HCEC 1CT (cell line): ENCODE measurements at regions not wholly inside any gene's neighbourhood (a gene's known extent, or its start where the extent isn't known, plus 50 kb on each side); places are given as distances from the start of the nearest gene placed in this dataset.

Experiments used
- DNase-seq: peaks from one replicate; pipeline ENCODE4 v3.0.0-alpha.2; 2017

DNA sequence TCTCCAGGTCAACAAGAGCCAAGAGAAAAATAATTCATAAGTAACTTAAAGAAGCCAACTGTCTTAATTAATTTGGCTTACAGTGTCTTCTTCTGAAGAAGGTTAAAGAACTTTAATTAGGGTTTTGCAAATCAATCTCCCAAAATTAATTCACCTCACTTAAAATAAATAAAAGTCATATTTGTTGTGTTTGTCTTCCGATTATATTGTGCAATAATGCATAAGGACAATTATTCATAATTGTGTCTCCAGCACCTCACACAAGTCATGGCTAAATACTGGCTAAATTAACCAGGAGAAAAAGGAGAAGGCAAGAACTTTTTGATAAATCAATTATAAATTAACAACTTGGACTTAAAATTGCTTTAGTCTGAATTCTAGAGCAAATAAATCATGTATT, 899.0 kb upstream of the NR2F2 start:
- no peak for DNase-seq

DNA sequence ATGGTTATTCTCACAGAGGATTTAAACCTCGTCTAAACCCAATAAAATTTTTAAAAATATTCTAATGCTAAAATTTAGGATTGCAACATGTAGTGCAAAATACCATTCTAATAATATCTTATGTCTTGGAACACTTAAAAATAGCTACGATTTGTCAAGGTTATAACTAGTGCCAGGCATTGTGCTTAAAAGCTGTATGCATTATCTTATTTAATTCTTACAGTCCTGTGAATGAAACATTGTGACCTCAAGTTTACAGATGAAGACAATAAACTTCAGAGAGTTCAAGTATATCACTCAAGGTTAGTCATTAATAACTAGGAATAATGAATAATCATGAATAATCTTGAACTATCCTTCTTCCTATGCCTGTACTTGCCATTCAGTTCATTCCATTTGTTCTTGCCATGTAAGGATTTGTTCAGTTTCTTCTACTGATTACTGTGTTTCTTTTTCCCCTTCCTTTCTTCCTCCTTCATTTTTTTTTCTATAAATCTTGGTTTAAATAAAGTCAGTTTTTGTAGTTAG, 897.6 kb upstream of the NR2F2 start:
- DNase-seq: no peak

DNA sequence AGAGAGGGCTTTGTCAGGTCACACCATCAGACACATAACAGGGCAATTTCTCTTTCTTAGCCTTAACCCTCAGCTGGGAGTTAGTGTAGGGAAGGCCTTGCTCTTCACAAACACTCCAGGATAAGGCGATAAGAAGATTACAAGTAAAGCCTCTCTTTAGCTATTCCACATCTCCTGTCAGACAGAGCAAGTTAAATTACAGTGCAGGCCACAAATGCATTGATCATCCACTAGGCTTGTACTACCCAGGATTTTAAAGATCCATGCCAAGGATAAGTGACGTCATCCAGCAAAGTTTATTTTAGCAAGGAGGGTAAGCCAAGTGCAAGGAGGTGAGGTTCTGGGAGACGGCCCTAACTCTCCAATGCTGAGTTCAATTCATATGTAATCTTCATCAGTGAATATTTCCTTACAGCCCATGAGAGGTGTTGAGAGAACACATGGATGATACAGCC, 890.6 kb upstream of the NR2F2 start:
- peak; percentile 9 for DNase-seq

DNA sequence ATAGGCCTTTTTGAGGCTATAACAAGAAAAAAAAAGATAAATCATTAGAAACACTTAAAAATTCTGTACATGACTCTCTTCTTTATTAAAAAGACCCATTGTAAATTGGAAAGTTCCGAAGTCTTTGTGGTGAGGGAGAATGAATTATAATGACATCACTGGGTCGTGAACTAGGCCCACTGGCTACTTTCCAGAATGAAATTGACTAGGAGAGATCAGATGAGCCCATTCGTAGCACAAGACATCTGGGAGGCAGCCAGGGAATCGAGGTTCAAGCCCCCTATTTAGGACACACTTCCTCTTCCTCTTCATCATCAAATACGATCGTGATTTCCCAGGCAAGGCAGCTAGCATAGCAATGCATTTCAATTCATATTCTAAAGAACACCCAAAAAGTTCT, 889.8 kb upstream of the NR2F2 start:
- DNase-seq: no peak

DNA sequence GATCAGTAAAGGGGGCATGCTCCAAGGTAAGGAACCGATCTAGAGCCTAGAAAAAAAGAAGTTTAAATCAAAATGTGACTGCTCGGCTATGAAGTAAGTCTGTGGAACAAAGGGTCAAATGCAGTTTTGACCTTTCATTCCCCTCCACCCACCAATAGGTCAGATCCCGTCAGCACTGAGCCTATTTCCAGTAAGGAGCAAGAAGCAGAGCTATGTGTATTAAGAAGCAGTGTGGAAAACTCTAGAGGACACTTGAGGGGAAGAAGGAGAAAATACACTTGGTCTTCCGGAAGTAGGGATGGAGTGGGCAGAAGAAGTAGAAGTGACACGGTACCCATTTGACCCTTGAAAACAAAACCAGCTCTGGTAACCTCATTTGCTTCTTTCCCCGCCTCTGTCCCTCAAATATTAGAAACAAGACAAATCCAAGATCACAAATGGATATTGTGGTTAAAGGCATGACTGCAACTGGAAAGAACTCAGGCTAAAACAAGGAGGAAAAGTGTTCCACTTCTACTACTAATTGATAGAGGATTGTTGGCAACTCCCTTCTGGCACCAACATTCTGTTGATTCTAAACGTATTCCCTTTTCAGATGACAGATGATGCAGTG, 888.3 kb upstream of the NR2F2 start:
- DNase-seq: no peak

DNA sequence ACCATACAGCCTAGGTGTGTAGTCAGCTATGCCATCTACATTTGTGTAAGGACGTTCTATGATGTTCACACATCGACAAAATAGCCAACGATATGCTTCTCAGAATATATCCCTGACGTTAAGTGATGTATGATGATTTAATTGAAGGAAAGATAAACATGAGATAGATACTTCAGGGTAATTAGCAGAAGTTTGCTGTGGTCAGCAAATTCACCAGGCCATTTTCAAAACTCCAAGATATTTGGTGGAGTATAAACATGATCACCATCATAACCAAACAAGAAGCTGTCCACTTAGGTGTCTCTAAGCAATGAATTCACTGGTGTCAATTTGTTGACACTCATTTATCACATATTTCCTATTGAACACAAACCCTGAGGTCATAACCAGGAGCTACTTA, 885.6 kb upstream of the NR2F2 start:
- no peak for DNase-seq

DNA sequence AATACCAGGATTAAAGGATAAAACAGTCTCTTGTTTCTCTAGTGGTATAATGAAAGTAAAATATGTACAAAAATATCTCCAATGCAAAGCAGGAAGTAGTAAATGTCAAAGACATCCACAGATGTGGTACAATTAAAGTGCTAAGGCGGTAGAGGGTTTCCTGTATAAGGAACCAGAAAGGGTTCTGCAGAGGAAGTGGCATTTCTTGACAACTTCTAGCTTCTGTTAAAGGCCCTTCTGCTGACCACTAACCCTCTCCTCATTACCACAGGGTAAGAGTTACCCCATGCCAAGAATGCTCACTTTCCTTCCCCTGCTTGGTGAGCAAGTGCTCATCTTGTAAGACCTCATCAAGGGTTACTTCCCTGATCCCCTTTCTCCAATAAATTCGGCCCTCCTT, 883.6 kb upstream of the NR2F2 start:
- DNase-seq: no peak

DNA sequence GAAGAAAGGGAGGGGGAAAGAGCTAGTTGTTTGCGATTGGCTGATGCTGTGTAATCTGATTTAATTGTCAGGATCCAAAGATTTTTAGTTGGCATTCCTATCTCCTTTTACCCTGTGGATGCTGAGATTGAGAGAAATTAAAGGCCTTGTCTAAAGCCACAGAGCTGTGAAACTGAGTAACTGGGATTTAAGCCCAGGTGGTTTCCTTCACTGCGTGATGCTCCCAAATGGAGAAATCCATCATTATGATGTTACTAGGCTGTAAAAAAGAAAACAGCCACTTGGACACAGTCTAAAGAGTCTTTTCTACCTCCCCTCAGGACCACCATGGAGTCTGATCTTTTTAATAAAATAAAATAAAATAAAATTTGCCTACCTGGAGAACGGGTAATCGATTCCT, 883.0 kb upstream of the NR2F2 start:
- no peak for DNase-seq

DNA sequence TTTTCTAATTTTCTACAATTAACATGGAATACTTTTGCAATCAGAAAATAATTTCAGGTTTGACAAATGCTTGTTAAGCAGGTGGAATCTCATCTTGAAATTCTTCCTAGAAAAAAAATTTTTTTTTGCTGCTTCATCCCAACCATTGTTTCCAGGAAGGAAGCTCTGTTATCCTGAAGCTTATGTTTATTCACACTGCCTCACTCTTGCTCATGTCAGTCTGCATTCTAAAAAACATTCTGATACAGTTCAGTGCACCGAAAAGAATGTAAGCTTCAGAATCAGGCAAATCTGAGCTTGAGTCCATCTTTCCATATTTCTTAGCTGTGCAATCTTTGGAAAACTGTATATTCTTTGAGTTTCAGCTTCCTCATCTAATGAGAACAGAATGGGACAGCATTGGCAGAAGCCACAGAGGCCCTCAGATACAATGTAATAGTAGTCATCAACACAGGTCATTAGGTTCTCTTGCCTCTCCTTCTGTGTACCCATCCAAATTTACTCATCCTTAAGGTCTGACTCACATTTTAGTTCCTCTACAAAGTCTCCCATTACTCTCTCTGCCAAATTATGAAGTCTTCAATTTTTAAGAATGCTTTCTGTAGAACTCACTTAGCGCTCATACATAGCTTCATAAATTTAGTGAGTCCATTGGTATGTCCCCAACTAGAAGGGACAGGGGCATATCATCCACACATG, 881.8 kb upstream of the NR2F2 start:
- peak; percentile 82 for DNase-seq

DNA sequence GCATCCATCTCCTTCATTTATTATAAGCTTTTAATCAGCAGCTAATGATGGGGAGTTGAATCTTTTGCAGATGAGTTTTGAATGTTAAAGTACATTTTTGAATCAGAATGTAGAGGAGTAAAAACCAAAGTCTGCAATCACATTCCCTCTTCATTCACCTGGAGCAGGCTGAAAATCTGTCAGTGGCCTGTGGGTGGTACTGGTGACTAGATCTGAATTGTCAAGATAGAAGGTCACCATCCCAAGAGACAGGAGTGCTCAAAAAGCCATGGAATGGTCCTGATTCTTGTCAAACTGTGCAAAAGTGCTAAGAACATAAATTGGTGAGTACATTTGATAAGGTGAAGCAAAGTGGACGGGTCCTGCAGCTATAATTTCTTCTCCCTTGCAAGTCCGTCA, 881.3 kb upstream of the NR2F2 start:
- no peak for DNase-seq

DNA sequence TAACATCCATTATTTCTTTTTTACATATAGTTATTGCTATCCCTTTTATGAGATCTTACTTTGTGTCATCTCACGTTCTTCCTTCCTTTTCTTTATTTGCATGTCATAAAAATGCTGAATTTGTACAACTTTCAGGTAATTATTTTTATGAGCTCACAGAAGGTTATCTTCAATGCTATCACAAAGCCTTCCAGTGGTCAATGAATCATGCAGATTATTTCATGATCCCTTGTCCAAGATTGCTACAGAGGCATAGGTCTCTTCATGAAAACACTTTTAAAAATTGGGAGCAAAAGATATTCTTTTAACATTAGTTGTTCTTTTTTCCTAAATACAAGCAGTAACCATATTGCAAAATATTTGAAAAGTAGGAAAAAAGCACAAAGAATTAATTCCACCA, 880.1 kb upstream of the NR2F2 start:
- DNase-seq: no peak

DNA sequence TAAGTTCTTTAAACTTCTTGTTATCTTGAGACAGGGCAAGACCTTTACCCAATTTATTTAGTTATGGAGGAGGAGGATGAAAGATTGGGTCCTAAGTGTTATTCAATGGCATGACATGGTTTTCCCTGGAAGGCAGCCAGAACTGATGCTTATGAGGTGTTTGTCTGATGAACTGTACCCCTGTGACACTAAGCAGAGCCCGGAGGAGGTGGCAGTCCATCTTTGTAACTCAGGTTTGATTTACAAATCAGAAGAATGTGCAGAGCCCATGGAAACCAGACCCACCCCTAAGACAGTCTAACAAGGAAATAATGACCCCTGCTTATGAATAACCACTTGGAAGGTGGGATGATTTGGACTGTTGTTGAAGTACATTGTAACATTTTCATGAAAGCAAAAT, 878.6 kb upstream of the NR2F2 start:
- DNase-seq: no peak

DNA sequence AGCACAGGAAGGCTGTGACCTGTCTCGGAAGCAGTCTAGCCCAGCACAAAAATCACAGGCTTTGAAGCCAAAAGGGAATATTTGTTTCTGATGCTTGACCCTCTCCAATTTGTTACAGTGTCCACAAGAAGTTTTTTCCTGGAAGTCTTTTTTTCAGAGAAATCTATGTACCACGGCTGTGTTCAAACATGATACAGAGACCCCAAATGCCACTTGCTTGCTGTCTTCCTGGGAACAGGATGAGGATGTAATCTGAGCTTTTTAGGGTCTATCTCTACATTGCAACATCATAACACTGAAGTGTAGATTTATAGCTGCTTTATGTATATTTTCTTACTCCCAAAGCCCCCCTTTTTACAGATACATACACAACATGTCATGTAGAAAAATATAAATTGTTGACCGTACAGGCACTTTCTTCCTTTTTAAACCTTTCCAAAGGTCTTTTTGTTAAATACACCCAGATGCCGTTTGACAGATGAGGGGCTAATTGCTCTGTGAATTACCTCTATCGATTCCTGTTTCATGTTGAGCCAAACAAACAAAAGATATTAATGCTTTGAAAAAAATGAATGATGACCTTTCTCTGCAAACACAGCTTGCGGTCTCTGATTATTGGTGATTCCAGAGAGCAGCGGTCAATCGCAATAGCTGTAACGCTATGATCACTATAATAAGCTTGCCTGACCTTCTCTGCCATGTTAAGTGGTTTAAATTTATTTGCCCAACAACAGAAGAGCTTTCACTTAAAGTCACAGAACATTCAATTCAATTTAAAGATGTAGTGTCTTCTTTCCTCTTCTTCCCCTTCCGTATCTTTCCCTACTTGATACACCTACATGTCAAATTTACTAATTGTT, 875.9 kb upstream of the NR2F2 start:
- DNase-seq: no peak

DNA sequence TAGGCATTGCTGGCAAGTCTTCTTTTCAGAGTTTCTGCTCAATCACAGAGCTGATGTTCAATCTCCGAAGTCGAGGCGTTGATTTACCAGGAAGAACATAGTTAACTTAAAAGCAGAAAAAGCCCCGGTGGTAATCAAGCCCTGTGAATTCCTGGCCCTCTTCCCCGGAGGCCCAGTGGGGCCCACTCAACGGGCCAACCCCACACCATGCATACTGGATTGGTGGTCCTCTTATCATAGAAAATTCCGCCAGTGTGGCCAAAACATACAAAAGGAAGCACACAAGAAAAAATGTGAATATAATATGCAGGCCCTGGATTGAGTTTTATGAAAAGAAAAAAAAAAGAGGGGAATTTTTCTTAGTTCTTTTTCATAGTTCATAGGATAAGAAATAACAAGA, 873.0 kb upstream of the NR2F2 start:
- DNase-seq: no peak

DNA sequence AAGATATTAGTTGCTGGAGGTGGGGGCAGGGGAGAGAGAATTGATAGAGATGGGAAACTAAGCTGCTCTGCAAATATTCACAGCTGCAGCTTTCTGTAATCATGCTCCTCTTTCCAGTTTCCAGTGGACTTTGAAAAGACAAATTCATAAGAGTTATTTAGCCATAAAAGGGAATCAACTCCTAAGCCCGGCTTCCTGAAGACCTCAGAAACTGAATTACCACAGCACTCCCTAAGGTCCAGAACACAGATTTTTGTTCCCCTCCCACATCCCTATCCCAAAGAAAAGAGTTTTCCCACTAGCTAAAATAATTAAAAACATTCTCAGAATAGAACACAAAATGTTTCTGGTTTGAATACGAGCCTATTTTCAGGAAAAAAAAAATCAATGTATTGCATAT, 871.8 kb upstream of the NR2F2 start:
- DNase-seq: no peak

DNA sequence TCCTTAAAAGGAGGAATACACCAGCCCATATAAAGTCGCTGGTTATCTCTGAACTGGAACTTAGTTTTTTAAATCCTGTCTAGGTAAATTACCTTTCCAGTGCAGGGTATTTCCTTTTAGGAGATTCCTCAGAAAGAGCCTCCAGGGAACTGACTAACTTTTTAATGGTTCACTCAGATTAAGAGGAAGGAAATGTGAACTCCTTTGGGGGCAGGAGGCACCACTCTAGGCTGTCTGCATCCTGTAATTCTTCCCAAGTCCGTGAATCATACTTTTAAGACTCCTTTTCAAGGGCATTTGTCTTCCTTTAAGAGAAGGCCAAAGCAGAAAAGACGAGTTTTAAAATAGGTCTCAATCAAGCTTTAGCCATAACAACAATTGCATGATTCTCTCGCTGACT, 871.2 kb upstream of the NR2F2 start:
- DNase-seq: peak; percentile 3

DNA sequence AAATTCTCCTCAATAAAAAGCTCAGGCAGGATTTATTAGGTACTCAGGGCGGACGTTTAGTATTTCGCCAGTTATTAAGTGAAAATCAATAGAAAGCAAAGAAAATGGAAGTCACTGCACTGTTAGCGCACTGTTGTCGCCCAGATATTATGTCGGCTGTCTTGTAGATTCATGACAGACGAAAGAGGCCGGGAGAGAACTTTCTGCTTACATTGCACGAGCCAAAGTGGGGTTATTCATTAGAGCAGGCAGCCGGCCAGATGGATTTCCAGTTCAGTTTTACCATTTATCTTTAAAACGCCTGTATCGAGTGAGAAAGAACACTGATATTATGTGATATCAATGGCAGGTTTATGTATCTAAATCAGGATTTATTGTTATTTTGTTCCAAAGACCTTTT, 866.0 kb upstream of the NR2F2 start:
- no peak for DNase-seq

DNA sequence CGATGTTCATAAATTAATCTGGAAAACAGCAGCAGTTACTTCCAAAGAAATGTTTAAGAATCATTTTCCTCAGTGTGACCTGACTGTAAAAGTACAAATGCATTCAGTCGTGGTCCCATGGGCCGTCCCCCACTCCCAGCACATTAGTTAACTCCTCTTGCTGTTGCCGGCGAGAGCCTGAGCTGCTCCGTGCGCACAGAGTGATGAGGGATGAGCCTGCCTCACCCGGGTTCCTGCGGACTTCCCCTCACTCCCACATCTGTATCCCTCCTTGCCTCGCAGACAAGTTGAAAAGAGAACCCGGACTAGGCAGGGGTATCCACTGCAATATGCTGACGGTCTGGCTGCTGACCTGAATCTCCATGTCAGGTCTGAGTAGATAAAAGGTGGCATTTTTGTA, 861.7 kb upstream of the NR2F2 start:
- DNase-seq: no peak

DNA sequence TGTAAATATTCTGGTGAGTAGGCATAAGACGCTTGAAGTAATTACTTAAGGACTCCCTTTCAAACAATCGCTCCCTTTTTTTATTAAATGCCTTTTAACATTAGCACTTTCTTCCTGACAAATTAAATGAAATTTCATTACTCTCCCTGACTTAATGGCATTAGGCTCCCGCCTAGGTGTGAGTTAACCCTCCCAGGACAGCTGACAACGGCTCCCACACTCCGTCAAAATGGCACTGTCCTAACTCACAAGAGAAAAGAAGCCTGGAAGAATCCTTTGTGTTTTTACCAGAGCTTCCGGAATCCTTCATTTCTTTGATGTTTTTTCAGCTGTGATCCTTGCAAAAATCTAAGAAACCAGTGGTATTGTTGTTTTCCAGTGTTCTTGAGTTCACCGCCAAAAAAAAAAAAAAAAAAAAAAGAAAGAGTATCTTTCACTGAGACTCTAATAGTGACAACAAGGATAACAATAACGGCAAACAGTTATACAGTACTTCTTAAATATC, 861.0 kb upstream of the NR2F2 start:
- DNase-seq: no peak

DNA sequence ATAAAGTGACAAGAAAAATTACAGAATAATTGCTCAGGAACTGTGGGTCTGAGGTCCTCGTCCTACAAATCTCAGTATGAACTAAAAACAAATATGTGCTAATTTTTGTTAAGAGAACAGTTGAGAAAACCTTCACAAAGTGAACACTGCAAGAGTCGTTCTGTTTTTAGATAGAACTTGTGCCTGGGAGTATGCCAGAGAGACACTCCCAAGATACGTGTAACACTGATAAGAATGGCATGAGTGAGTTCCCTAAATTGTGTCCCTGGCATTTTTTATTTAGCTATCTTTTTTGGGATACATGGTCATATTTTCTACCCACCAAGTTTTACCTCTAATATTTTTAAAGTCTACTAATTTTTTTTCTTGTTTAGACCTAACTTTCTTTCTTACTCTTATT, 860.0 kb upstream of the NR2F2 start:
- DNase-seq: no peak

DNA sequence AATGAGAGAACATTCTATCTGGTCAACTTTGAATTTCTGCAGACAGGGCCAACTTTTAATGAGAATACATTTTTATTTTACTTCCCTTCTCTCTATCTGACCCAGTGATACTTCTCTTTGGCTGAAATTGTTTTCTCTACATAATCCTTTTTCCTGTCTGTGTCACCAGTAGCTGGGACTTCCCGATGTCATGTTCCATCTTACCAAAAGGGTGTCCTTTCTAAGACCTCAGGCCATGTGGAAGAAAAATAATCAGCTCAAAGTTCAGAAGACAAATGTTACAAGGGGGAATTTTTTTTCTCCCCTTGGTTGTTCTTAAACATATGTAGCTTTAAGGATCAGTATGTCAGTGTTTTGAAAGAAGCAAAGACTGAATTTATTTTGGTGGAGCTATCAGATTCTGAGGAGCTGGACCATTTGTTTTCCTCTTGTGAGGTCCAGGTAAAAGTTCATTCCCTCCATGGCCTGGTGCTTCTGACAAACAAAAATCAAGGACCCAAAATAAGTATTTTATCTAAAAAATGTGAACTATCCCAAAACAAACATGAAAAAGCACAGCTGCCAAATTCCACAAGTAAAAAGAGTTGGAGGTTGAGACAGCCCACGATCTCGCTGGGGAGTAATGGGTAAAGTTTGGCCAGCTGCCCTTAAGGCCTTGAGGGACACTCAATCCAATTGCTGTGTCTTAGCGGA, 859.4 kb upstream of the NR2F2 start:
- no peak for DNase-seq

DNA sequence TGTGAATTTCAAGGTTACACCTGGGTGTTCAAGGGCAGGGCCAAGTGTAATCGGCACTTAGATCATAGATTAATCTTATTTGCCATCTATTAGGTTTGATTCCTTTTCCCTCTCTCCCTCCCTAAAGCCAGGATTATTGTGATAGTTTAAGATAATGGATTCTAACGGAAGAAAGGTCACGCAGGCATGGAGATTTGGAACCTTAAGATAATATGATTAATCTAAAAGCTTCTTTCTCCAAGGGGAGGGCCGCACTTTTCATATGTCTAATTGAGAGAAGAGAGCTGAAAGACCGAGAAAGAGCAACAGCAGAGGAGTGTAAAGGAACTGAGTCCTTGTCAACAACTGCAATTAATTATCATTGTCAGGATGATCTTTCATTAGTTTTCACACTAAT, 858.8 kb upstream of the NR2F2 start:
- DNase-seq: no peak

DNA sequence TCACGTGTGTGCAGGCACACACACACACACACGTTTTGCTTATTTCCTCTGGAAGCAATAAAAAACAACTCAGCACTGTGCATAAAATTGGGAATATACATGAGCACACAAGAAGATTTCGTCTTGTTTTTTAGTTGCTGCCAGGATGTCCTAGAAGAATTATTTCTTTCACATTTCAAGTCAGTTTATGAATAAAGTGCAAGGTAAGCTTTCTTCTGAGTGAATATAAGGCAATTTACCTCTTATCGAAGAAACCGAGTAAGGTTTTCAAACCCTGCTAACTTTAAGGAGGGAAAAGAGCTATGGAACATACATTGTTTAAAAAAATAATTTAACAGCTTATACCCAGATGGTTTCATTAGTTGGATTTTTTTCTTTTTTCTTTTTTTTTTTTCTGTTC, 855.4 kb upstream of the NR2F2 start:
- no peak for DNase-seq
